HUES6 (cell line): ENCODE measurements at regions not wholly inside any gene's neighbourhood (a gene's known extent, or its start where the extent isn't known, plus 50 kb on each side); places are given as distances from the start of the nearest gene placed in this dataset.
"Not testable (repeated sequence)": the region's sequence is repeated elsewhere in the genome, so short reads cannot be mapped to it uniquely, and the experiment has no call there.

ENCODE experiments used
- H3K27ac ChIP-seq: 2 replicates; pipeline ENCODE4 v1.7.0; 2013; ENCODE audit warnings: low read depth, mild to moderate bottlenecking, low read length, inconsistent platforms
- H3K27me3 ChIP-seq: 2 replicates; pipeline ENCODE4 v1.6.1; 2013; ENCODE audit warnings: low read length; ENCODE audit not compliant: control insufficient read depth, insufficient read depth
- H3K36me3 ChIP-seq: 2 replicates; pipeline ENCODE4 v1.6.1; 2013; ENCODE audit warnings: low read length; ENCODE audit not compliant: control insufficient read depth, insufficient read depth
- H3K4me1 ChIP-seq: 2 replicates; pipeline ENCODE4 v1.6.1; 2013; ENCODE audit warnings: low read length; ENCODE audit not compliant: control insufficient read depth, insufficient read depth
- H3K4me3 ChIP-seq: 2 replicates; pipeline ENCODE4 v1.5.1; 2013; ENCODE audit warnings: low read depth, low read length
- H3K9ac ChIP-seq: one replicate; pipeline ENCODE4 v1.6.1; 2013; ENCODE audit warnings: mild to moderate bottlenecking, low read length
- H3K9me3 ChIP-seq: 2 replicates; pipeline ENCODE4 v1.6.1; 2013; ENCODE audit warnings: low read depth, low read length; ENCODE audit not compliant: control insufficient read depth, insufficient read depth

DNA sequence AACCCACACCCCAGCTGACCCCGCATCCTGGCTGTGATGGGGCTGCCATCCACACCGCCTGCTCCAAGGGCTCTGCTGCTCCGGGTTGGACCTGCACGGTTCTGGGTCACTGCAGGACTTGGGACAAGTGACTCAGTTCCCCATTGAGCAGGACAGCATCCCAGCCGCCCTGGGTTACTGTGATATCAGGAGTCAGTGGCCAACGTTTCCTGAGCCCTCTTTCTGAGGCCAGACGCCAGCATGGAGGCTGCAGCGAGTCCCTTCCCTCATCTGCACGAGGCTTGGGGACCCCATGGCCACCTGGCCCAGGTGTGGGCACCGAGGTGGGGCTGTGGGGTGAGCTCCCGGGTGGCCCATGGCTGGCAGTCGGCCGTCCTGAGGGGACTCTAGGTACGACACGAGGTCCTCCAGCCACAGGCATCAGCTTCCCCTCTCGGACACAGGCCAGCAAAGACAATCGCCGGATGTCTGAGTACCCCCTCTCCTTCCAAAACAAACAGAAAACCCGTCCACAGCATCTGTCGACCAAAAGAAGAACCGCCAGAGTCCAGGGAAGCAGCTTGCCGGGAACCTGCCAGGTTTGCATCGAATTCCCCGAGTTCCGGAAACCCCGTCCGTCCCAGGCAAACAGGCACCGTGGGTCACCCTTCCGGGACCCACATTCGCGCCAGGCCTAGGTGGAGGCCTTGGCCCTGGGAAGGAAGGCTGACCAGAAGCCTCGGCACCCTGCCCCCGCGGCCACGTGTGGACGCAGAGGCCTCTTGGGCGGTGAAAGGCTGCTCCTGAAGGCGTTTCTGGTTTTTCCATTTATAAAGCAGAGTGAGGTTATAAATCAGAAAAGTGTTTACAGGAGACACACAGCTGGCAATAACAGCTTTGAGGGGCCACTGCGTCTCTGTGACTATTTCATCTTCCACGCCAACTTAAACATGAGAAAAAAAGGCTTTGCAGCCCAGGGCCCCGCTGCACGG lies 136.0 kb downstream of the FAM53A start:
- Histone ChIP-seq H3K4me3 (no peak overlapping the region), H3K27me3 (peaks cover 9% of the 10 kb centered on the region; the same call in 1 of the 2 replicates), H3K27ac (no peak overlapping the region), H3K4me1 (no peaks in the 10 kb centered on the region), H3K9ac (no peak overlapping the region), H3K9me3 (no peaks in the 10 kb centered on the region), H3K36me3 (no peaks in the 10 kb centered on the region)

DNA sequence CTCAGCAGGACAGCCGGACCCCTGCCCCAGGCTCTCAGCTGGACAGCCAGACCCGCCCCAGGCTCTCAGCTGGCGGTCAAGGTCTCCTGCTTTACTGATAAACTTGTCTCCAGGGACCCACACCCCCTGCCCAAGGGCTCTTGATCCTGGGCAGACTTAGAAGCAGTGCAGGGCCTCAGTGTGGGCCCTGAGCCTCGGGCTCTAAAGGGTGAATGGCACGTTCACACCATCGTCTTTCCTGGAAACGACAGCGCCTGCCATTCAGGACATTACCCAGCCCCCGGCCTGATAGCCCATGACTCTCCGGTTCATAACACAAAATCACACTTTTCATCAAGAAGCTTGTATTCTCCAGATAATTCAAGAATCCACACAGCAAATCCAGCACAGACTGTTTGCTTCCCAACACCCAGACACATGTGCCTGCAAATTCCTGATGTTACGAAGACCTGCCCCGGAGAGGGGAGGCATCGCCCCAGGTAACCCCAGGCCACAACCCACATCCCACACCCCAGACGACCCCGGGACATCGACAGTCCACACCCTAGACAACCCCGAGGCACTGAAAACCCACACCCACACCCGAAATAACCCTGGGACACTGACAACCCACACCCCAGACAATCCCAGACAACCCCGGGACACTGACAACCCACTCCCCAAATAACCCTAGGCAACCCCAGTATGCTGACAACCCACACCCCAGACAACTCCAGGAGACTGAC lies 136.8 kb downstream of the FAM53A start:
- Histone ChIP-seq H3K27ac (no peak overlapping the region), H3K4me3 (no peak overlapping the region), H3K27me3 (peaks cover 9% of the 10 kb centered on the region; the same call in 1 of the 2 replicates), H3K4me1 (no peaks in the 10 kb centered on the region), H3K9me3 (no peaks in the 10 kb centered on the region), H3K9ac (no peak overlapping the region), H3K36me3 (no peaks in the 10 kb centered on the region)

DNA sequence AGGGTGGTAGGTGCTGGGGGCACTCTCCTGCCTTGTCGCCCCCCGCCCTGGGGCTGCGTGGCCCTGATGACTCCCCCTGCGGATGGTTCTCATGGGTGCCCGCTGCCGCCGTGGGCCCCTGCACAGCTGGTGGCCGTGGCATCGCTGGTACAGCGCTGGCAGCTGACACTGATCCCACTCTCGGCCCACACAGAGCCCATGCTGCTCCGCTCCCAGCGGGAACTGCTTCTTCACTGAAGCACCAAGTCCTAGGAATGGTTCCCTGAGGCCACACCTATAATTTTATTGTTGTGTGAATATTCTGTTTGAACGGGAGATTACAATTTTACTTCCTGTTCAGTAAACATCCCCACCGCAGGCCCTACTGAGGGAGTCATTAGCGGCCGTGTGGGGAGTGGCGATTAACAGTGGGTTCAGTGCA lies 138.6 kb upstream of the NKX1-1 start:
- Histone ChIP-seq H3K9ac (no peak overlapping the region), H3K27ac (no peak overlapping the region), H3K9me3 (no peaks in the 10 kb centered on the region), H3K4me1 (no peaks in the 10 kb centered on the region), H3K4me3 (no peak overlapping the region), H3K36me3 (no peaks in the 10 kb centered on the region), H3K27me3 (peaks cover 9% of the 10 kb centered on the region; the same call in 1 of the 2 replicates)

DNA sequence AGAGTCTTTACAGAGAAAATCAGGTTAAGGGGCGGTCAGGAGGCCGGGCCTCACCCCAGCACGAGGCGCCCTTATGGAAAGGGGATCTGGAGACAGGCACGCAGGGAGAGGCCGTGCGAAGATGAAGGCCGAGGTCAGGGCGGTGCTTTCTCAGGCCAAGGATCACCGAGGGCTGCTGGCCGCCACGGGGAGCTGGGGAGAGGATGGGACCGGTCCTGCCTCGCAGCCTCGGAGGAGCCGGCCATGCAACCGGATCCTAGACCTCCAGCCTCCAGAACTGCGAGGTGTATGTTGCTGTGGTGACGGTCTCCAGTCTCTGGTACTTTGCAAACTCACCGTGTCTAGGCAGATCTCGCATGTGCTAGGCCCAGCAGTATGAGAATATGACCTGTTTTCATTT lies 138.2 kb upstream of the NKX1-1 start:
- H3K36me3 ChIP-seq, H3K4me1 ChIP-seq, H3K27me3 ChIP-seq, H3K9ac ChIP-seq, H3K4me3 ChIP-seq, H3K27ac ChIP-seq, H3K9me3 ChIP-seq: not testable (repeated sequence)

DNA sequence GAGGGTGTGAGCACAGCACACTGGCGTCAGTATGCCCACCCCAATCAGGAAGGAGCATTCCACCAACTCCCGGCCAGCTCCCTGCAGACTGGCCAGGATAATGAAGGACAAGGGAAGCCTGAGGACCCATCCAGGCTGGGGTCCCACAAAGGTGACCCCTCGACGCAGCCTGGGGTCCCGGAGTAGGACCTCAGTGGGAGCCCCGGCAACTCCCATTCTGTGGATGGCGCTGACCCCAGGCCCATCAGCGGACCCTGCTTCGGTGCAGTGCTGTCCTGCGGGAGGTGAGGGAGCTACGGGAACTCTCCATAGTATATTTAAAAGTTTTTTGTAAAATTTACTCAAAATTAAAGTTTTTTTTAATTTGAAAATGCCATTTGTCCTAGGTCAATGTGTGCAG lies 137.7 kb upstream of the NKX1-1 start:
- H3K4me1 ChIP-seq: no peaks in the 10 kb centered on the region
- H3K9ac ChIP-seq: no peak overlapping the region
- no peaks in the 10 kb centered on the region for H3K9me3 ChIP-seq
- no peaks in the 10 kb centered on the region for H3K36me3 ChIP-seq
- H3K4me3 ChIP-seq: no peak overlapping the region
- peaks cover 9% of the 10 kb centered on the region; the same call in 1 of the 2 replicates for H3K27me3 ChIP-seq
- H3K27ac ChIP-seq: no peak overlapping the region

DNA sequence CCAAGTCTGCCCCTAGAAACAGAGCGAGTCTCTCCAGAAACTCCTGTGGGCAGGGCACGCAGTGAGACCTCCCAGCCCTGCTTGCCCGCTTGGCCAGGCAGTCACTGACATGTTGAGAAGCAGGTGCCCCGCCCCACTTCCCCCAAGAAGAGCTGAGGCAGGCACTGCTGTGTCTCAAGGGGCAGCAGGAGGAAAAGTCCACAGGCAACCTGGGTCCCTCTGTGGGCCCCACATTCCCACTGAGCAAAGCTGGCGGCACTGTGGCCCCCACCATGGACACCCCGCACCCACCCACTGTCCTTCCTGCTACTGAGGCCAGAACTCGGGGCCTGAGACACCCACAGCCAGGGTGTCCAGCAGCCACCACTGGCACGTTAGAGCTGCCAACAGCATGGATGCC lies 137.3 kb upstream of the NKX1-1 start:
- peaks cover 8% of the 10 kb centered on the region; the same call in 1 of the 2 replicates for H3K27me3 ChIP-seq
- H3K9ac ChIP-seq: no peak overlapping the region
- no peak overlapping the region for H3K4me3 ChIP-seq
- H3K4me1 ChIP-seq: no peaks in the 10 kb centered on the region
- no peaks in the 10 kb centered on the region for H3K36me3 ChIP-seq
- no peaks in the 10 kb centered on the region for H3K9me3 ChIP-seq
- H3K27ac ChIP-seq: no peak overlapping the region

DNA sequence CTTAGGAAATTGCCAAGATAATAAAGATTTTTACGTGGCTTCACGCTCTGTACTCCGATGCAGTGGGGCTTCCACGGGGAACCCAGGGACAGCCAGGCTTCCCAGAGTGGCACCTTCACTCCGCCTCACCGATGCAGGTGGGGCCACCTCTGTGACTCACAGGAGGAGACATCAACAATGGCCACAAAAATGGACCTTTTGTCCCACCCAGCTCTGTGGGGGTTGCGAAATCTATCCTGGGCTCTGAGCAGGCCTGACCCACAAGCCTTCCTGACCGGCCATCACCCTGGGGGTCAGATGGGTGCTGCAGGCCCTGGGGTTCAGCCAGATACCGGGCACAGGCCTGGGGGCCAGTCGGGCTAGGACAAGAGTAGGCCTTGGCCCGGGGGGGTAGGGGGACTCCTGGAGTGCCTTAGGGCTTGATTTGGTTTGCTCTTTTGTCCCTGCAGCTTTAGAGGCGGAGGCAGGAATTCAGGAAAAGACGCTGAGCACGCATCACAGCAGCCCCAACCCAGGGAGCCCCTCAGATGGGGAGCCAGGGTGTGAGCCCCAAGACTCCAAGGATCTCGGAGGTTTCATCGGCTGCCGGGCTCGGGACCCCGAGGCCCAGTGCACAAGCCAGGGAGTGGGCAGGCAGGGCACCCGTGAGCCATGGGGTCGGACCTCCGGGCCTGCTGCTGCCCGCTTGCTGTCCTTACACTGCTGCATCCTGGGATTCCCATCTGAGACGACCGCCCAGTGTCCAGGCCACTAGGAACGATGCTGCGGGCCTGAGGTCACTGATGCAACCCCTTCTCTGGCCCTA lies 136.5 kb upstream of the NKX1-1 start:
- no peak overlapping the region for H3K4me3 ChIP-seq
- no peak overlapping the region for H3K27ac ChIP-seq
- H3K36me3 ChIP-seq: no peaks in the 10 kb centered on the region
- H3K4me1 ChIP-seq: no peaks in the 10 kb centered on the region
- no peaks in the 10 kb centered on the region for H3K9me3 ChIP-seq
- H3K9ac ChIP-seq: no peak overlapping the region
- H3K27me3 ChIP-seq: no peaks in the 10 kb centered on the region

DNA sequence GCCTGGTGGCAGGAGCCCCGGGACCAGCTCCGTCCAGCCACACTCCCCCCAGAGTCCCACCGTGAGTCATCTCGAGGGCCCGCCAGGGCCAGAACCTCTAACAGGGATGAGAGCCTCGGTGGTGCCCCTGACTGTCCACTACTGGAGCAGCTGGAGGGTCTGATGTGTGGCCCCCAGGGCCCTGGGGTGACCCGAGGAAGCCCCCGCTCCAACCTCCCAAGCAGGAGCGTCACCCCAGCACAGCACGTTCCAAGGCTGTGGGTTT lies 135.9 kb upstream of the NKX1-1 start:
- H3K27ac ChIP-seq: no peak overlapping the region

DNA sequence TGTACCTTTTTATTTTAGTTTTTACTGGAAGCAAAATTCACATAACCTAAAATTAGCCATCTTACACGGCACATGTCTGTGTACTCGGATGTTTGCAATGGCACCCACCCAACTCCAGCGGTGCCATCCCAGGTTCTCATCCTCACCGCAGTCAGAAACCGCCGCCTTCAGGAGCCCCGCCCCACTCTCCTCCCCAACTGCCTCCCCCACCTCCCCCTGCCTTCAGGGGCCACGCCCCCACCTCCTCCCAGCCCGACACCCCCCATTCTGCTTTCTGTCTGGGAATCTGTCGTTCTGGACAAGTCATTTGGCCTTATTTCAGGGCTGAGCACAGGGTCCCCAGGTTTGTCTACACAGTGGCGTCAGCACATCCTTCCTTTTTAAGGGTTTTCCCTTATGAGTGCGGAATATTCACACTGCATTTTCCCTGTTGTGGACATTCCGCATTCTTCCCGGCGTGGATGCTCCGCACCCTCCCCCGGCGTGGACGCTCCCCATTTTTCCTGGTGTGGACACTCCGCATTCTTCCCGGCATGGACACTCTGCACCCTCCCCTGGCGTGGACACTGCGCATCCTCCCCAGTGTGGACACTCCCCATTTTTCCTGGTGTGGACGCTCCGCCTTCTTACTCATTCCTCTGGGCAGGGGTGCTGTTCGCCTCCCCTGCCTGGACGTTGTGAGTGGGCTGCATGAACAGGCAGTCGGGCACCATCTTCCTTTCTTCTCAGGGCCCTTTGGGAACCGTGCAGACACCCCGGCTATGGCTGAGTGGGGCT lies 135.4 kb upstream of the NKX1-1 start:
- Histone ChIP-seq H3K27ac (no peak overlapping the region), H3K4me3 (no peak overlapping the region), H3K4me1 (no peaks in the 10 kb centered on the region), H3K9me3 (no peaks in the 10 kb centered on the region), H3K36me3 (no peaks in the 10 kb centered on the region), H3K9ac (no peak overlapping the region), H3K27me3 (no peaks in the 10 kb centered on the region)

More for the DNA sequence above, 135.9 kb upstream of the NKX1-1 start:
- Histone ChIP-seq H3K4me1 (no peaks in the 10 kb centered on the region), H3K36me3 (no peaks in the 10 kb centered on the region), H3K9ac (no peak overlapping the region), H3K4me3 (no peak overlapping the region), H3K9me3 (no peaks in the 10 kb centered on the region), H3K27me3 (no peaks in the 10 kb centered on the region)

DNA sequence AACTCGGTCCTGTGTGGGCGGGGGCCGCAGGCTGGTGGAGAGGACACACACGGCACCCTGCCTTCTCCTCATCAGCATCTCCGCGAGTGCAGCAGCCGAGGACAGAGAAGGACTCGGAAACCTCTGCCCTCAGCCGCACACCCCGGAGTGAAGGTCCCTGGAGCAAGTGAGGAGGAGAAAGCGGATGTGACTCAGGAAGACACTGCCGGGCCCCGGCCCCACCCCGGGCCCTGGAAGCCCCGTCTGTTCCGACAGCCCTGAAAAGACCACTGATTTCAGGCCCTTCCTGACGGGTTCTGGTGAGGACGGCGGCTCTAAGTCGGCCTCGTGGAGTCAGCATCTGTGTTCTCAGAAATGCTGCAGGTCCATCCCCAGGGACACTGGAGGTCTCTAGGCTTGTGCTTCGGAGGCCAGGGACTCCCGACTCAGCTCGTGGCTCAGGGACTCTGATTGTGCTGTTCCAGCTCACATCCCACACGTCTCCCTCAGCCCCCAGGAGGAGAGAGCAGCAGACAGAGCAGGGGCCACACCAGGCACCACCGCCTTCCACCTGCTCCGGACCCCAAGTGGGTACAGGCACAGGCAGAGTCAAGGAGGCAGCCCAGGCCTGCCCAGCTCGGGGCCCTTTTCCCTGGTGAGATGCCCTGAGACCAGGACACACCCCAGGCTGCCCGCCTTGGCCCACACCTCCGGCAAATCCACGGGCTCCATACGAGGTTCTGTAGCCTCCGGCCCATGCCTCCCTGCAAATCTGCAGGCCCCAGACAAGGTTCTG lies 134.5 kb upstream of the NKX1-1 start:
- H3K9me3 ChIP-seq: no peaks in the 10 kb centered on the region
- no peaks in the 10 kb centered on the region for H3K27me3 ChIP-seq
- H3K27ac ChIP-seq: no peak overlapping the region
- no peaks in the 10 kb centered on the region for H3K4me1 ChIP-seq
- no peak overlapping the region for H3K9ac ChIP-seq
- no peak overlapping the region for H3K4me3 ChIP-seq
- no peaks in the 10 kb centered on the region for H3K36me3 ChIP-seq
